GM23338 (cell line): ENCODE measurements at regions not wholly inside any gene's neighbourhood (a gene's known extent, or its start where the extent isn't known, plus 50 kb on each side); places are given as distances from the start of the nearest gene placed in this dataset.

ENCODE experiments used
- ATAC-seq: fragments of 200-7000 bp; cut with Tn5 transposase; 3 replicates; pipeline ENCODE4 v1.9.1; 2020
- DNase-seq: peaks from one replicate; pipeline ENCODE4 v3.0.0-alpha.2; 2015; ENCODE audit warnings: low spot score
- H2AFZ ChIP-seq: fragments of 200-600 bp; sonication (generic); 2 replicates; pipeline ENCODE4 v1.8.0; 2016; ENCODE audit warnings: antibody characterized with exemption, mild to moderate bottlenecking, moderate library complexity
- H3F3A ChIP-seq: fragments of 200-600 bp; sonication (generic); replicated peaks from 2 replicates; pipeline ENCODE4 v1.8.0; 2017; ENCODE audit warnings: antibody characterized with exemption, mixed run types, low read depth
- H3K27ac ChIP-seq: fragments of 200-600 bp; sonication (generic); 2 replicates; pipeline ENCODE4 v1.6.1; 2016; ENCODE audit warnings: low read depth
- H3K27me3 ChIP-seq: fragments of 200-600 bp; sonication (generic); 2 replicates; pipeline ENCODE4 v1.8.0; 2016; ENCODE audit warnings: mild to moderate bottlenecking, mixed run types, moderate library complexity; ENCODE audit not compliant: insufficient read depth
- H3K36me3 ChIP-seq: fragments of 200-600 bp; sonication (generic); 2 replicates; pipeline ENCODE4 v1.8.0; 2016; ENCODE audit warnings: mild to moderate bottlenecking; ENCODE audit not compliant: insufficient read depth
- H3K4me1 ChIP-seq: fragments of 200-600 bp; sonication (generic); 2 replicates; pipeline ENCODE4 v1.8.0; 2016; ENCODE audit warnings: mild to moderate bottlenecking, moderate library complexity; ENCODE audit not compliant: insufficient read depth
- H3K4me2 ChIP-seq: fragments of 200-600 bp; sonication (generic); 2 replicates; pipeline ENCODE4 v1.7.1; 2017; ENCODE audit warnings: mixed run types
- H3K4me3 ChIP-seq: fragments of 200-600 bp; sonication (generic); 2 replicates; pipeline ENCODE4 v1.6.1; 2016; ENCODE audit warnings: mixed run types
- H3K79me2 ChIP-seq: fragments of 200-600 bp; sonication (generic); replicated peaks from 2 replicates; pipeline ENCODE4 v1.8.0; 2017; ENCODE audit warnings: mild to moderate bottlenecking; ENCODE audit not compliant: insufficient read depth
- H3K9me2 ChIP-seq: fragments of 200-600 bp; sonication (generic); 2 replicates; pipeline ENCODE4 v1.8.0; 2017; ENCODE audit not compliant: insufficient read depth
- H4K20me1 ChIP-seq: fragments of 200-600 bp; sonication (generic); replicated peaks from 2 replicates; pipeline ENCODE4 v1.8.0; 2017; ENCODE audit warnings: mild to moderate bottlenecking; ENCODE audit not compliant: insufficient read depth
- H3K27ac Mint-ChIP-seq: 2 replicates; pipeline ENCODE4 v1.8.0; 2020; ENCODE audit warnings: inconsistent platforms, mild to moderate bottlenecking, moderate library complexity, mixed read lengths
- H3K27me3 Mint-ChIP-seq: 3 replicates; pipeline ENCODE4 v1.8.0; 2022; ENCODE audit warnings: low read depth, mild to moderate bottlenecking, moderate library complexity, mixed read lengths, inconsistent platforms; ENCODE audit not compliant: insufficient read depth, poor library complexity
- H3K36me3 Mint-ChIP-seq: 3 replicates; pipeline ENCODE4 v1.8.0; 2021; ENCODE audit warnings: low read depth, mild to moderate bottlenecking, inconsistent platforms, moderate library complexity, mixed read lengths
- H3K4me1 Mint-ChIP-seq: 3 replicates; pipeline ENCODE4 v1.8.0; 2020; ENCODE audit warnings: mild to moderate bottlenecking, inconsistent platforms, mixed read lengths
- H3K4me3 Mint-ChIP-seq: 3 replicates; pipeline ENCODE4 v1.8.0; 2021; ENCODE audit warnings: moderate library complexity, mild to moderate bottlenecking, inconsistent platforms, mixed read lengths
- H3K9me3 Mint-ChIP-seq: 3 replicates; pipeline ENCODE4 v1.8.0; 2020; ENCODE audit warnings: moderate library complexity, mild to moderate bottlenecking, inconsistent platforms, mixed read lengths
- CREB1 ChIP-seq: fragments of 250-450 bp; sonication (Bioruptor Pico); IDR thresholded peaks from 2 replicates; pipeline ENCODE4 v1.5.0; 2020; ENCODE audit warnings: low read depth, mild to moderate bottlenecking, moderate library complexity
- CTCF ChIP-seq, 2 experiments: fragments of 200-600 bp in 1 of 2; sonication (generic) in 1 of 2; conservative IDR thresholded peaks; 2 replicates each; pipeline versions ENCODE4 v1.5.1 to v1.6.1; 2016 to 2017; ENCODE audit warnings: antibody characterized with exemption in 2 of 2, low read depth in 2 of 2, mild to moderate bottlenecking in 2 of 2, moderate library complexity in 1 of 2
- EZH2 ChIP-seq: fragments of 200-600 bp; sonication (generic); IDR thresholded peaks from one replicate; pipeline ENCODE4 v1.8.0; 2017; ENCODE audit warnings: antibody characterized with exemption, mild to moderate bottlenecking, low read depth; ENCODE audit not compliant: unreplicated experiment
- EZH2phosphoT487 ChIP-seq: fragments of 200-600 bp; sonication (generic); IDR thresholded peaks from one replicate; pipeline ENCODE4 v1.8.1; 2018; ENCODE audit warnings: antibody characterized with exemption; ENCODE audit not compliant: unreplicated experiment
- JUNB ChIP-seq: IDR thresholded peaks from one replicate; pipeline ENCODE4 v1.6.1; 2016; ENCODE audit warnings: antibody characterized with exemption; ENCODE audit not compliant: unreplicated experiment
- NANOG ChIP-seq: IDR thresholded peaks from 2 replicates; pipeline ENCODE4 v1.6.1; 2016; ENCODE audit warnings: antibody characterized with exemption, borderline replicate concordance
- POLR2AphosphoS5 ChIP-seq: IDR thresholded peaks from 2 replicates; pipeline ENCODE4 v1.6.1; 2016; ENCODE audit warnings: antibody characterized with exemption, low read depth
- STAT1 ChIP-seq: IDR thresholded peaks from one replicate; pipeline ENCODE4 v1.6.1; 2016; ENCODE audit warnings: antibody characterized with exemption; ENCODE audit not compliant: unreplicated experiment
- ZNF114 ChIP-seq: fragments of 250-450 bp; sonication (Bioruptor Pico); IDR thresholded peaks from 2 replicates; pipeline ENCODE4 v1.5.0; 2020; ENCODE audit warnings: mild to moderate bottlenecking, moderate library complexity
- ZNF331 ChIP-seq: fragments of 250-450 bp; sonication (Bioruptor Pico); IDR thresholded peaks from 2 replicates; pipeline ENCODE4 v1.5.0; 2020; ENCODE audit warnings: low read depth, mild to moderate bottlenecking, moderate library complexity
- TF ChIP-seq, protein P1 (sequence below): fragments of 250-450 bp; sonication (Bioruptor Pico); IDR thresholded peaks from 2 replicates; pipeline ENCODE4 v1.5.0; 2020; ENCODE audit warnings: mild to moderate bottlenecking, moderate library complexity
- TF ChIP-seq, protein P2 (sequence below): IDR thresholded peaks from 2 replicates; pipeline ENCODE4 v1.6.1; 2016; ENCODE audit warnings: antibody characterized with exemption
- TF ChIP-seq, protein P3 (sequence below): IDR thresholded peaks from one replicate; pipeline ENCODE4 v1.6.1; 2018; ENCODE audit warnings: antibody characterized with exemption; ENCODE audit not compliant: unreplicated experiment

DNA sequence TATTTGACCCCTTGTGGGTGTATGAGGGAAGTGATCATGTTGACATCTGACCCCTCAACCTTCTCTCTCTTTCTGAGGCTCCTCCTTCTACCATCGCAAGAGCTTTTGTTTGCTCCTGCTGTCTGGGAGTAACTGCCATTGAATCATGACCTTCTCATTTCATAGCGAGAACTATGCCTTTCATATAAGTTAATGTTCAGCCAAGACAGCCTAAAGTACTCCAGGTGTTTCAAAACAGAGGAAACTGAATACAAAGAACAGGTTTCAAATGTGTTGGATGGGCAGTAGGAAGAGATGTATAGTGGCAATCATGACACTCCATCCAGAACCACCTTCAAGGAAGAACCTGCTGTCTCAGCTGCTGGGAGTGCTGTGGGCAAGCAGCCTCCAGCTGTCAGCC lies 403.1 kb downstream of the MID1IP1 start:
- no peak overlapping the region for H3K4me2 ChIP-seq
- no peaks in the 10 kb centered on the region for H3K9me2 ChIP-seq
- no peaks in the 10 kb centered on the region for H3K9me3 Mint-ChIP-seq
- no peak overlapping the region for H3K4me3 Mint-ChIP-seq
- no peak overlapping the region for H3K27ac ChIP-seq
- no peaks in the 10 kb centered on the region for H4K20me1 ChIP-seq
- H3K27me3 Mint-ChIP-seq = peaks cover 2% of the 10 kb centered on the region
- H3K27me3 ChIP-seq = no peaks in the 10 kb centered on the region
- no peaks in the 10 kb centered on the region for H3K36me3 ChIP-seq
- H3K4me1 ChIP-seq = no peaks in the 10 kb centered on the region
- H3K4me3 ChIP-seq = no peak overlapping the region
- DNase-seq (no peak), ATAC-seq (no peak)
- no peaks in the 10 kb centered on the region for H3K36me3 Mint-ChIP-seq
- H2AFZ ChIP-seq = no peak overlapping the region
- no peak for TF ChIP-seq ZNF114 (CRISPR knock-in tag)
- TF ChIP-seq STAT1 = no peak
- TF ChIP-seq, protein P1, sequence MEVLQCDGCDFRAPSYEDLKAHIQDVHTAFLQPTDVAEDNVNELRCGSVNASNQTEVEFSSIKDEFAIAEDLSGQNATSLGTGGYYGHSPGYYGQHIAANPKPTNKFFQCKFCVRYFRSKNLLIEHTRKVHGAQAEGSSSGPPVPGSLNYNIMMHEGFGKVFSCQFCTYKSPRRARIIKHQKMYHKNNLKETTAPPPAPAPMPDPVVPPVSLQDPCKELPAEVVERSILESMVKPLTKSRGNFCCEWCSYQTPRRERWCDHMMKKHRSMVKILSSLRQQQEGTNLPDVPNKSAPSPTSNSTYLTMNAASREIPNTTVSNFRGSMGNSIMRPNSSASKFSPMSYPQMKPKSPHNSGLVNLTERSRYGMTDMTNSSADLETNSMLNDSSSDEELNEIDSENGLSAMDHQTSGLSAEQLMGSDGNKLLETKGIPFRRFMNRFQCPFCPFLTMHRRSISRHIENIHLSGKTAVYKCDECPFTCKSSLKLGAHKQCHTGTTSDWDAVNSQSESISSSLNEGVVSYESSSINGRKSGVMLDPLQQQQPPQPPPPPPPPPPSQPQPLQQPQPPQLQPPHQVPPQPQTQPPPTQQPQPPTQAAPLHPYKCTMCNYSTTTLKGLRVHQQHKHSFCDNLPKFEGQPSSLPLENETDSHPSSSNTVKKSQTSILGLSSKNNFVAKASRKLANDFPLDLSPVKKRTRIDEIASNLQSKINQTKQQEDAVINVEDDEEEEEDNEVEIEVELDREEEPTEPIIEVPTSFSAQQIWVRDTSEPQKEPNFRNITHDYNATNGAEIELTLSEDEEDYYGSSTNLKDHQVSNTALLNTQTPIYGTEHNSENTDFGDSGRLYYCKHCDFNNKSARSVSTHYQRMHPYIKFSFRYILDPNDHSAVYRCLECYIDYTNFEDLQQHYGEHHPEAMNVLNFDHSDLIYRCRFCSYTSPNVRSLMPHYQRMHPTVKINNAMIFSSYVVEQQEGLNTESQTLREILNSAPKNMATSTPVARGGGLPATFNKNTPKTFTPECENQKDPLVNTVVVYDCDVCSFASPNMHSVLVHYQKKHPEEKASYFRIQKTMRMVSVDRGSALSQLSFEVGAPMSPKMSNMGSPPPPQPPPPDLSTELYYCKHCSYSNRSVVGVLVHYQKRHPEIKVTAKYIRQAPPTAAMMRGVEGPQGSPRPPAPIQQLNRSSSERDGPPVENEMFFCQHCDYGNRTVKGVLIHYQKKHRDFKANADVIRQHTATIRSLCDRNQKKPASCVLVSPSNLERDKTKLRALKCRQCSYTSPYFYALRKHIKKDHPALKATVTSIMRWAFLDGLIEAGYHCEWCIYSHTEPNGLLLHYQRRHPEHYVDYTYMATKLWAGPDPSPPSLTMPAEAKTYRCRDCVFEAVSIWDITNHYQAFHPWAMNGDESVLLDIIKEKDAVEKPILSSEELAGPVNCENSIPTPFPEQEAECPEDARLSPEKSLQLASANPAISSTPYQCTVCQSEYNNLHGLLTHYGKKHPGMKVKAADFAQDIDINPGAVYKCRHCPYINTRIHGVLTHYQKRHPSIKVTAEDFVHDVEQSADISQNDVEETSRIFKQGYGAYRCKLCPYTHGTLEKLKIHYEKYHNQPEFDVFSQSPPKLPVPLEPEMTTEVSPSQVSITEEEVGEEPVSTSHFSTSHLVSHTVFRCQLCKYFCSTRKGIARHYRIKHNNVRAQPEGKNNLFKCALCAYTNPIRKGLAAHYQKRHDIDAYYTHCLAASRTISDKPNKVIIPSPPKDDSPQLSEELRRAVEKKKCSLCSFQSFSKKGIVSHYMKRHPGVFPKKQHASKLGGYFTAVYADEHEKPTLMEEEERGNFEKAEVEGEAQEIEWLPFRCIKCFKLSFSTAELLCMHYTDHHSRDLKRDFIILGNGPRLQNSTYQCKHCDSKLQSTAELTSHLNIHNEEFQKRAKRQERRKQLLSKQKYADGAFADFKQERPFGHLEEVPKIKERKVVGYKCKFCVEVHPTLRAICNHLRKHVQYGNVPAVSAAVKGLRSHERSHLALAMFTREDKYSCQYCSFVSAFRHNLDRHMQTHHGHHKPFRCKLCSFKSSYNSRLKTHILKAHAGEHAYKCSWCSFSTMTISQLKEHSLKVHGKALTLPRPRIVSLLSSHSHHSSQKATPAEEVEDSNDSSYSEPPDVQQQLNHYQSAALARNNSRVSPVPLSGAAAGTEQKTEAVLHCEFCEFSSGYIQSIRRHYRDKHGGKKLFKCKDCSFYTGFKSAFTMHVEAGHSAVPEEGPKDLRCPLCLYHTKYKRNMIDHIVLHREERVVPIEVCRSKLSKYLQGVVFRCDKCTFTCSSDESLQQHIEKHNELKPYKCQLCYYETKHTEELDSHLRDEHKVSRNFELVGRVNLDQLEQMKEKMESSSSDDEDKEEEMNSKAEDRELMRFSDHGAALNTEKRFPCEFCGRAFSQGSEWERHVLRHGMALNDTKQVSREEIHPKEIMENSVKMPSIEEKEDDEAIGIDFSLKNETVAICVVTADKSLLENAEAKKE (CRISPR knock-in tag) = no peak
- TF ChIP-seq JUNB = no peak
- no peak for TF ChIP-seq POLR2AphosphoS5
- TF ChIP-seq NANOG = no peak
- TF ChIP-seq, protein P2, sequence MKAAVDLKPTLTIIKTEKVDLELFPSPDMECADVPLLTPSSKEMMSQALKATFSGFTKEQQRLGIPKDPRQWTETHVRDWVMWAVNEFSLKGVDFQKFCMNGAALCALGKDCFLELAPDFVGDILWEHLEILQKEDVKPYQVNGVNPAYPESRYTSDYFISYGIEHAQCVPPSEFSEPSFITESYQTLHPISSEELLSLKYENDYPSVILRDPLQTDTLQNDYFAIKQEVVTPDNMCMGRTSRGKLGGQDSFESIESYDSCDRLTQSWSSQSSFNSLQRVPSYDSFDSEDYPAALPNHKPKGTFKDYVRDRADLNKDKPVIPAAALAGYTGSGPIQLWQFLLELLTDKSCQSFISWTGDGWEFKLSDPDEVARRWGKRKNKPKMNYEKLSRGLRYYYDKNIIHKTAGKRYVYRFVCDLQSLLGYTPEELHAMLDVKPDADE = no peak
- no peak for TF ChIP-seq CREB1 (CRISPR knock-in tag)
- TF ChIP-seq ZNF331 (CRISPR knock-in tag) = no peak
- no peak for TF ChIP-seq EZH2
- TF ChIP-seq, protein P3, sequence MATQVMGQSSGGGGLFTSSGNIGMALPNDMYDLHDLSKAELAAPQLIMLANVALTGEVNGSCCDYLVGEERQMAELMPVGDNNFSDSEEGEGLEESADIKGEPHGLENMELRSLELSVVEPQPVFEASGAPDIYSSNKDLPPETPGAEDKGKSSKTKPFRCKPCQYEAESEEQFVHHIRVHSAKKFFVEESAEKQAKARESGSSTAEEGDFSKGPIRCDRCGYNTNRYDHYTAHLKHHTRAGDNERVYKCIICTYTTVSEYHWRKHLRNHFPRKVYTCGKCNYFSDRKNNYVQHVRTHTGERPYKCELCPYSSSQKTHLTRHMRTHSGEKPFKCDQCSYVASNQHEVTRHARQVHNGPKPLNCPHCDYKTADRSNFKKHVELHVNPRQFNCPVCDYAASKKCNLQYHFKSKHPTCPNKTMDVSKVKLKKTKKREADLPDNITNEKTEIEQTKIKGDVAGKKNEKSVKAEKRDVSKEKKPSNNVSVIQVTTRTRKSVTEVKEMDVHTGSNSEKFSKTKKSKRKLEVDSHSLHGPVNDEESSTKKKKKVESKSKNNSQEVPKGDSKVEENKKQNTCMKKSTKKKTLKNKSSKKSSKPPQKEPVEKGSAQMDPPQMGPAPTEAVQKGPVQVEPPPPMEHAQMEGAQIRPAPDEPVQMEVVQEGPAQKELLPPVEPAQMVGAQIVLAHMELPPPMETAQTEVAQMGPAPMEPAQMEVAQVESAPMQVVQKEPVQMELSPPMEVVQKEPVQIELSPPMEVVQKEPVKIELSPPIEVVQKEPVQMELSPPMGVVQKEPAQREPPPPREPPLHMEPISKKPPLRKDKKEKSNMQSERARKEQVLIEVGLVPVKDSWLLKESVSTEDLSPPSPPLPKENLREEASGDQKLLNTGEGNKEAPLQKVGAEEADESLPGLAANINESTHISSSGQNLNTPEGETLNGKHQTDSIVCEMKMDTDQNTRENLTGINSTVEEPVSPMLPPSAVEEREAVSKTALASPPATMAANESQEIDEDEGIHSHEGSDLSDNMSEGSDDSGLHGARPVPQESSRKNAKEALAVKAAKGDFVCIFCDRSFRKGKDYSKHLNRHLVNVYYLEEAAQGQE = no peak
- TF ChIP-seq CTCF (conservative IDR thresholded peaks at IDR 0.05; ENCODE audit: low read depth in 2 of 2) = no peak
- TF ChIP-seq EZH2phosphoT487 = no peak
- no peaks in the 10 kb centered on the region for H3F3A ChIP-seq
- no peak overlapping the region for H3K27ac Mint-ChIP-seq
- H3K4me1 Mint-ChIP-seq = no peaks in the 10 kb centered on the region
- no peaks in the 10 kb centered on the region for H3K79me2 ChIP-seq
